ENCODE measurements at regions not wholly inside any gene's neighbourhood (a gene's known extent, or its start where the extent isn't known, plus 50 kb on each side); places are given as distances from the start of the nearest gene placed in this dataset.

DNA sequence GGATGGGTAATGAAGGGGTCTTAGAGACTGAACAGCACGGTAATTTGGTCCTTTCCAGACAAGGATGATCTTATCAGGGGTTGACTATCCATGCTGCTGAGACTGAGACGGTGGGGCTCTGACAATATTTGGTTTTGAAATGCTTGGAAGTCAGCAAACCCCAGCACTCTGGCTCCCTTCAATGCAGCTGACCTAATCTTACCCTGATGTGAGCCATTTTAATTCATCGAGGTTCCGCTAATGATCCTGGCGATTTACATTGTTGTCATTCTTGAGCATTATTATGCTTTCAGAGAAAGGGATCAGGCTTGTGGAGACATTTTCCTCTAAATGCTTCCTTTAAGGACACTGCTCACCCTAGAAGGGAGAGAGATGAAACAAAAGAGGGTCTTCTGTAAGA, 114.6 kb upstream of the BMPER start:
- Histone ChIP-seq H3K4me1 (ENCODE audit: insufficient read depth, low read length) (no peaks in the 10 kb centered on the region), H3K27ac (ENCODE audit: low read length) (no peak overlapping the region), H3K36me3 (ENCODE audit: insufficient read depth, low read length) (no peaks in the 10 kb centered on the region), H3K4me3 (ENCODE audit: low read depth in 1 of 2, low read length in 2 of 2) (no peak overlapping the region), H3K9me3 (ENCODE audit: insufficient read depth, low read length, severe bottlenecking) (no peaks in the 10 kb centered on the region), H2AFZ (ENCODE audit: low read depth, low read length) (no peak overlapping the region), H3K79me2 (ENCODE audit: insufficient read depth, low read length) (no peaks in the 10 kb centered on the region), H3K9ac (ENCODE audit: low read depth, low read length) (no peak overlapping the region), H4K20me1 (ENCODE audit: insufficient read depth, low read length) (no peaks in the 10 kb centered on the region), H3K27me3 (ENCODE audit: insufficient read depth, low read length, poor library complexity) (no peaks in the 10 kb centered on the region), H3K4me2 (ENCODE audit: insufficient read depth, low read length) (no peak overlapping the region)
- DNase-seq (no peak), ATAC-seq (ENCODE audit: insufficient read depth, low read depth) (no peak)
- TF ChIP-seq, protein P1, sequence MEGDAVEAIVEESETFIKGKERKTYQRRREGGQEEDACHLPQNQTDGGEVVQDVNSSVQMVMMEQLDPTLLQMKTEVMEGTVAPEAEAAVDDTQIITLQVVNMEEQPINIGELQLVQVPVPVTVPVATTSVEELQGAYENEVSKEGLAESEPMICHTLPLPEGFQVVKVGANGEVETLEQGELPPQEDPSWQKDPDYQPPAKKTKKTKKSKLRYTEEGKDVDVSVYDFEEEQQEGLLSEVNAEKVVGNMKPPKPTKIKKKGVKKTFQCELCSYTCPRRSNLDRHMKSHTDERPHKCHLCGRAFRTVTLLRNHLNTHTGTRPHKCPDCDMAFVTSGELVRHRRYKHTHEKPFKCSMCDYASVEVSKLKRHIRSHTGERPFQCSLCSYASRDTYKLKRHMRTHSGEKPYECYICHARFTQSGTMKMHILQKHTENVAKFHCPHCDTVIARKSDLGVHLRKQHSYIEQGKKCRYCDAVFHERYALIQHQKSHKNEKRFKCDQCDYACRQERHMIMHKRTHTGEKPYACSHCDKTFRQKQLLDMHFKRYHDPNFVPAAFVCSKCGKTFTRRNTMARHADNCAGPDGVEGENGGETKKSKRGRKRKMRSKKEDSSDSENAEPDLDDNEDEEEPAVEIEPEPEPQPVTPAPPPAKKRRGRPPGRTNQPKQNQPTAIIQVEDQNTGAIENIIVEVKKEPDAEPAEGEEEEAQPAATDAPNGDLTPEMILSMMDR (IDR thresholded peaks at IDR 0.05; ENCODE audit: borderline replicate concordance, extremely low read depth, low read length, poor library complexity, severe bottlenecking), result no peak
- no peak for TF ChIP-seq EZH2 (IDR thresholded peaks at IDR 0.05; ENCODE audit: borderline replicate concordance, low read depth, low read length, severe bottlenecking)

DNA sequence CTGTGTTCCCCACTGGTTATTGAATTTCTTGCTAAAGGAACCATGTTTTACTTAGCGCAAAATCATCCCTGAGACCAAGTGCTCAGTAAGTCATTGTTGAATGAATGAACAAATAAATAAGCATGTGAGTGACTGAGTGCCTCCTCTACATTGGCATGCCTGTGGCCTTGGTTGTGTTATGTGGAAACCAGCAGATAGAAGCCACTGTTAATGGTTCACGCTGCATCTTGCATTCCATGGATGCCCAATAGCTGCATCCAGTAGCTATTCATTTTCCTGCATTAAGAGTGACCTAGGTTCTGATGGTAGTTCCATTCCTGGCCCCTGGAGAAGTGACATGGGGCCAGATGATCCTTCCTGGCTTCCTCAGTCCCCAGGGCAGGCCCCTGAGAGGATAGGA, 113.3 kb upstream of the BMPER start:
- ATAC-seq (ENCODE audit: insufficient read depth, low read depth), result no peak
- Histone ChIP-seq H3K79me2 (ENCODE audit: insufficient read depth, low read length) (no peaks in the 10 kb centered on the region), H2AFZ (ENCODE audit: low read depth, low read length) (no peak overlapping the region), H3K27ac (ENCODE audit: low read length) (no peak overlapping the region), H3K36me3 (ENCODE audit: insufficient read depth, low read length) (no peaks in the 10 kb centered on the region), H3K9ac (ENCODE audit: low read depth, low read length) (no peak overlapping the region), H3K4me3 (ENCODE audit: low read depth in 1 of 2, low read length in 2 of 2) (no peak overlapping the region), H3K27me3 (ENCODE audit: insufficient read depth, low read length, poor library complexity) (no peaks in the 10 kb centered on the region), H3K9me3 (ENCODE audit: insufficient read depth, low read length, severe bottlenecking) (no peaks in the 10 kb centered on the region), H3K4me1 (ENCODE audit: insufficient read depth, low read length) (no peaks in the 10 kb centered on the region), H3K4me2 (ENCODE audit: insufficient read depth, low read length) (no peak overlapping the region), H4K20me1 (ENCODE audit: insufficient read depth, low read length) (no peaks in the 10 kb centered on the region)
- TF ChIP-seq EZH2 (IDR thresholded peaks at IDR 0.05; ENCODE audit: borderline replicate concordance, low read depth, low read length, severe bottlenecking), result no peak
- TF ChIP-seq, protein P1 (IDR thresholded peaks at IDR 0.05; ENCODE audit: borderline replicate concordance, extremely low read depth, low read length, poor library complexity, severe bottlenecking), result no peak
- DNase-seq, result no peak

DNA sequence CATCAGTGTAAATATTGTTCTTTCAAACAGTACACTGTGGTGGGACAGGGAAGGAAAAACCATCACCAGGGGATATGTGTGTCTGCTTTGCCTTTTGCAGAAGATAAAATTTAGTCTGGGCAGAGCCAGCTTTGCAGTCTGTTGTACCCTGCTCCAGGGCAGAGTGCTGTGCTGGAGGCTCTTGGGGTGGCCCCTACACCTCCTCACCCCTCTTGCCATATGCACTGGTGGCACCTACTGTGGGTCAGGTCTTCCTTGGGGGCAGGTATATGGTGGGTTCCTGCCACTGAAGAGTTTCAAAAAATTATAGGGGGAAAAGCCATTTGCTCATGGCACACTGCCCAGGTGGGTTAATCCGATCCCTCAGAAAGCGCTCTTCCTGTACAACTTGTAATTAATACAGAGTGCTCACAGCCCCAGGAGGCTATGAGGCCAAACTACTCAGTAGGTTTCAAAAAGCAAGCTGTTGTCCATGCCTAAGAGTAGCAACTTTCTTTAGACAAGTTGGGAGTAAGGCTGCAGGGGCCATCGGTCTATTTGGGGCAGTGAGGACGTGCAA, 112.7 kb upstream of the BMPER start:
- Histone ChIP-seq H3K9me3 (ENCODE audit: insufficient read depth, low read length, severe bottlenecking) (no peaks in the 10 kb centered on the region), H3K4me3 (ENCODE audit: low read depth in 1 of 2, low read length in 2 of 2) (no peak overlapping the region), H4K20me1 (ENCODE audit: insufficient read depth, low read length) (no peaks in the 10 kb centered on the region), H3K9ac (ENCODE audit: low read depth, low read length) (no peak overlapping the region), H3K4me2 (ENCODE audit: insufficient read depth, low read length) (no peak overlapping the region), H2AFZ (ENCODE audit: low read depth, low read length) (no peak overlapping the region), H3K79me2 (ENCODE audit: insufficient read depth, low read length) (no peaks in the 10 kb centered on the region), H3K4me1 (ENCODE audit: insufficient read depth, low read length) (no peaks in the 10 kb centered on the region), H3K27me3 (ENCODE audit: insufficient read depth, low read length, poor library complexity) (no peaks in the 10 kb centered on the region), H3K36me3 (ENCODE audit: insufficient read depth, low read length) (no peaks in the 10 kb centered on the region), H3K27ac (ENCODE audit: low read length) (no peak overlapping the region)
- no peak for TF ChIP-seq EZH2 (IDR thresholded peaks at IDR 0.05; ENCODE audit: borderline replicate concordance, low read depth, low read length, severe bottlenecking)
- TF ChIP-seq, protein P1 (IDR thresholded peaks at IDR 0.05; ENCODE audit: borderline replicate concordance, extremely low read depth, low read length, poor library complexity, severe bottlenecking), result no peak
- DNase-seq, result no peak
- no peak for ATAC-seq (ENCODE audit: insufficient read depth, low read depth)

DNA sequence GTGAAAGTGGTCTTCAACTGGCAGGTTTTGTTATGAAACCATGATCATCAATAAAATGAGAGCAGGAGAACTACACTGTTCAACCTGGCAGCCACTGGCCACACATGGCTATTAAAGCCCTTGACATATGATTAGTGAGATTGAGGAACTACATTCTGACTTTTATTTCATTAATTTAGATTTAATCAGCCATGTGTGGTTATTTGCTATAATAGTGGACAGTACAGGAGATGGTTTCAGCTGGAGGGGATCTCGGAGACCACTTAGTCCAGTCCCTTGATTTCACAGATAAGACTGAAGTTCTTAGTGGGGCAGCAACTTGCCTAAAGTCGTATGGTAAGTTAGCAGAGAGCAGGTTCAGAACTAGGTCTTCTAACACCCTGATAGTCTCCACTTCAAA, 111.7 kb upstream of the BMPER start:
- Histone ChIP-seq H3K9me3 (ENCODE audit: insufficient read depth, low read length, severe bottlenecking) (no peaks in the 10 kb centered on the region), H3K9ac (ENCODE audit: low read depth, low read length) (no peak overlapping the region), H3K4me2 (ENCODE audit: insufficient read depth, low read length) (no peak overlapping the region), H3K4me1 (ENCODE audit: insufficient read depth, low read length) (no peaks in the 10 kb centered on the region), H4K20me1 (ENCODE audit: insufficient read depth, low read length) (no peaks in the 10 kb centered on the region), H3K27ac (ENCODE audit: low read length) (no peak overlapping the region), H3K4me3 (ENCODE audit: low read depth in 1 of 2, low read length in 2 of 2) (no peak overlapping the region), H2AFZ (ENCODE audit: low read depth, low read length) (no peak overlapping the region), H3K36me3 (ENCODE audit: insufficient read depth, low read length) (no peaks in the 10 kb centered on the region), H3K27me3 (ENCODE audit: insufficient read depth, low read length, poor library complexity) (no peaks in the 10 kb centered on the region), H3K79me2 (ENCODE audit: insufficient read depth, low read length) (no peaks in the 10 kb centered on the region)
- DNase-seq (no peak), ATAC-seq (ENCODE audit: insufficient read depth, low read depth) (no peak)
- no peak for TF ChIP-seq EZH2 (IDR thresholded peaks at IDR 0.05; ENCODE audit: borderline replicate concordance, low read depth, low read length, severe bottlenecking)
- TF ChIP-seq, protein P1 (IDR thresholded peaks at IDR 0.05; ENCODE audit: borderline replicate concordance, extremely low read depth, low read length, poor library complexity, severe bottlenecking), result no peak
